Gastrocnemius medialis (tissue), 4 donors: ENCODE measurements at regions not wholly inside any gene's neighbourhood (a gene's known extent, or its start where the extent isn't known, plus 50 kb on each side); places are given as distances from the start of the nearest gene placed in this dataset.

Source experiments
- POLR2A ChIP-seq, 2 donors: fragments of 450-650 bp; IDR thresholded peaks; one replicate each; pipeline ENCODE4 v1.6.1; 2017; ENCODE audit warnings: antibody characterized with exemption in 2 of 2, mild to moderate bottlenecking in 2 of 2, moderate library complexity in 2 of 2
- TF ChIP-seq, protein P1 (sequence below), 5 experiments: fragments of 450-650 bp in 3 of 5; fragments of 200-600 bp in 2 of 5; sonication (generic) in 2 of 5; IDR thresholded peaks in 4 of 5; conservative IDR thresholded peaks in 1 of 5; 1 replicate in 4 of 5; 2 replicates in 1 of 5; pipeline ENCODE4 v1.5.1; 2016 to 2019; ENCODE audit warnings: antibody characterized with exemption in 5 of 5, mild to moderate bottlenecking in 3 of 5, moderate library complexity in 3 of 5

DNA sequence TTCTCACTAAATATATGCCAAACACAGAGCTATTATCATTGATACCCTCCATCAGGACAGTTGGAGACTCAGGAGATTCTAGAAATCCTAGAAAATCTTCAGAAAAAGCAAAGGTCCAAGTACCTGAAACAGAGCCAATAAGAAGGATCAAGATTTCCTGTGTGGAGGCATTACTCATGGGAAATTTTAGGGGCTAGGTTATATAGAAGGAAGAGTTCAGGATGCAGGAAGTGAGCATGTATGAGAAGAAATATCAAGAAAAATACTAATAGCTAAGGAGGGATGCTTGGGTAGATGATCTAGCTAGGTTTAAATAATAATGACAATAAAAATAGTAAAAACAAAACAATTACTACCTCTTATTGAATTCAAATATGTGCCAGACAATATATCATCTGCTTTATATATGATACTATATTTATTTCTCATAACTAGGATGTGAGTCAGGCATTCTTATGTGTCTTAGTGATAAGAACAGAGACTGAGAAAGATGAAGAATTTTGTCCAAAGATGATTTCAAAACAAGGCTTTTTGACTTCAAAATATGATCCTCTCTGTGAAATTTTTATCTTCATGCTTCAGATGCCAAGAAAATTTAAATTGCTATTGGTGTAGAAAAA lies 66.4 kb upstream of the HHIP start:
- TF ChIP-seq, protein P1, sequence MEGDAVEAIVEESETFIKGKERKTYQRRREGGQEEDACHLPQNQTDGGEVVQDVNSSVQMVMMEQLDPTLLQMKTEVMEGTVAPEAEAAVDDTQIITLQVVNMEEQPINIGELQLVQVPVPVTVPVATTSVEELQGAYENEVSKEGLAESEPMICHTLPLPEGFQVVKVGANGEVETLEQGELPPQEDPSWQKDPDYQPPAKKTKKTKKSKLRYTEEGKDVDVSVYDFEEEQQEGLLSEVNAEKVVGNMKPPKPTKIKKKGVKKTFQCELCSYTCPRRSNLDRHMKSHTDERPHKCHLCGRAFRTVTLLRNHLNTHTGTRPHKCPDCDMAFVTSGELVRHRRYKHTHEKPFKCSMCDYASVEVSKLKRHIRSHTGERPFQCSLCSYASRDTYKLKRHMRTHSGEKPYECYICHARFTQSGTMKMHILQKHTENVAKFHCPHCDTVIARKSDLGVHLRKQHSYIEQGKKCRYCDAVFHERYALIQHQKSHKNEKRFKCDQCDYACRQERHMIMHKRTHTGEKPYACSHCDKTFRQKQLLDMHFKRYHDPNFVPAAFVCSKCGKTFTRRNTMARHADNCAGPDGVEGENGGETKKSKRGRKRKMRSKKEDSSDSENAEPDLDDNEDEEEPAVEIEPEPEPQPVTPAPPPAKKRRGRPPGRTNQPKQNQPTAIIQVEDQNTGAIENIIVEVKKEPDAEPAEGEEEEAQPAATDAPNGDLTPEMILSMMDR (IDR thresholded peaks at IDR 0.05 in 4 of 5, conservative IDR thresholded peaks at IDR 0.05 in 1 of 5): no peak
- no peak for TF ChIP-seq POLR2A (IDR thresholded peaks at IDR 0.05)
